ENCODE measurements at regions not wholly inside any gene's neighbourhood (a gene's known extent, or its start where the extent isn't known, plus 50 kb on each side); places are given as distances from the start of the nearest gene placed in this dataset.

DNA sequence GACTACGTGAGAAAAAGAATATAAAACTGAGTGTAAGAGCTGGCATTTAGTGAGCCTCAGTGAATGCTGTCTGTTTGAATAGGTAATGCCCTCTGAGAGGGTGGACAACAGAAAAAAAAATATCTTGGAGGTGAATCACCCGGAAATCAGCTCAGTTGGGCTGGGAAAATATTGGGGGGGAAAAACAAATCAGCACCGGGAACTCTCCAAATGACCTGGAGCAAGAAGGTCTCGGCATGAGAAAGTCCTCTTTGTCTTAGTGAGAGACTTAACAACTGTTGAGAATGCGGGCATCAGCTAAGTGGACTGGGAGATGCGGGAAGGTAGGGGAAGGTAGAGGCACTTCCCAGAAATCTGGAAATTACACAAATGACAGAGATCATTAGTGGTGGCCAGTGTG, 109.4 kb upstream of the POU3F3 start:
- Histone ChIP-seq H3K36me3 (ENCODE audit: control insufficient read depth, insufficient read depth, low read length) (no peaks in the 10 kb centered on the region), H3K4me3 (ENCODE audit: low read length) (no peak overlapping the region), H3K9me3 (ENCODE audit: control insufficient read depth, low read length) (no peaks in the 10 kb centered on the region), H3K27ac (ENCODE audit: low read depth, low read length) (no peak overlapping the region), H3K27me3 (ENCODE audit: control insufficient read depth, insufficient read depth, low read length, poor library complexity, severe bottlenecking) (peaks cover 8% of the 10 kb centered on the region), H3K9ac (ENCODE audit: extremely low read depth, low read length, poor library complexity, severe bottlenecking) (no peak overlapping the region), H3K4me1 (ENCODE audit: control insufficient read depth, insufficient read depth, low read length) (no peaks in the 10 kb centered on the region)
- Mint-ChIP-seq H3K4me3 (no peak overlapping the region), H3K9me3 (no peaks in the 10 kb centered on the region), H3K4me1 (no peaks in the 10 kb centered on the region), H3K27me3 (ENCODE audit: insufficient read depth) (no peaks in the 10 kb centered on the region), H3K36me3 (ENCODE audit: low read depth) (no peaks in the 10 kb centered on the region), H3K27ac (no peak overlapping the region)
- TF ChIP-seq, protein P1, sequence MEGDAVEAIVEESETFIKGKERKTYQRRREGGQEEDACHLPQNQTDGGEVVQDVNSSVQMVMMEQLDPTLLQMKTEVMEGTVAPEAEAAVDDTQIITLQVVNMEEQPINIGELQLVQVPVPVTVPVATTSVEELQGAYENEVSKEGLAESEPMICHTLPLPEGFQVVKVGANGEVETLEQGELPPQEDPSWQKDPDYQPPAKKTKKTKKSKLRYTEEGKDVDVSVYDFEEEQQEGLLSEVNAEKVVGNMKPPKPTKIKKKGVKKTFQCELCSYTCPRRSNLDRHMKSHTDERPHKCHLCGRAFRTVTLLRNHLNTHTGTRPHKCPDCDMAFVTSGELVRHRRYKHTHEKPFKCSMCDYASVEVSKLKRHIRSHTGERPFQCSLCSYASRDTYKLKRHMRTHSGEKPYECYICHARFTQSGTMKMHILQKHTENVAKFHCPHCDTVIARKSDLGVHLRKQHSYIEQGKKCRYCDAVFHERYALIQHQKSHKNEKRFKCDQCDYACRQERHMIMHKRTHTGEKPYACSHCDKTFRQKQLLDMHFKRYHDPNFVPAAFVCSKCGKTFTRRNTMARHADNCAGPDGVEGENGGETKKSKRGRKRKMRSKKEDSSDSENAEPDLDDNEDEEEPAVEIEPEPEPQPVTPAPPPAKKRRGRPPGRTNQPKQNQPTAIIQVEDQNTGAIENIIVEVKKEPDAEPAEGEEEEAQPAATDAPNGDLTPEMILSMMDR (conservative IDR thresholded peaks at IDR 0.05) = no peak
- DNase-seq = no peak
- 86 to 87% methylated on average over 6 of the region's 6 CpGs for WGBS, 2 experiments (ENCODE audit: insufficient coverage in 1 of 2, insufficient read length in 1 of 2)

DNA sequence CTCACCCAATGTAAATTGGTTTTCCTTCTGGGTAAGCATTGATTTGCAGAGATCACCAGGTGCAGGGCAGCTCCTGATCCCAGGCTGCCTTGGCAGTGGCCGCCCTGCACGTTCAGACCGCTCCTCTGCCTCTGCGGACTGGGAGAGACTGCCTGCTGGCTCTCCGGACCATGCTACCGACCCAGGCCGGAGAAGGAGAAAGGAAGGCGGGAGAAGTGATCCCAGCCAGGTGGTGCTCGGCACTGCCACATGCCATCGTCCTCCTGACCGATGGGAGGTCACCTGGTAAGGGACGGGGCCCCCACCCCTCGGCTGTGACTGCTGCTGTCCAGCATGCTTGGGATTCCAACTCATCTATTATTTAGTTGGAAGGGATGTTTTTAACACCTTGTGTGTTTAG, 108.1 kb upstream of the POU3F3 start:
- no peaks in the 10 kb centered on the region for H3K9me3 Mint-ChIP-seq
- Histone ChIP-seq H3K27ac (ENCODE audit: low read depth, low read length) (no peak overlapping the region), H3K36me3 (ENCODE audit: control insufficient read depth, insufficient read depth, low read length) (no peaks in the 10 kb centered on the region), H3K27me3 (ENCODE audit: control insufficient read depth, insufficient read depth, low read length, poor library complexity, severe bottlenecking) (peaks cover 8% of the 10 kb centered on the region), H3K9ac (ENCODE audit: extremely low read depth, low read length, poor library complexity, severe bottlenecking) (no peak overlapping the region), H3K9me3 (ENCODE audit: control insufficient read depth, low read length) (no peaks in the 10 kb centered on the region), H3K4me3 (ENCODE audit: low read length) (no peak overlapping the region), H3K4me1 (ENCODE audit: control insufficient read depth, insufficient read depth, low read length) (no peaks in the 10 kb centered on the region)
- WGBS, 2 experiments (ENCODE audit: insufficient coverage in 1 of 2, insufficient read length in 1 of 2) = 80 to 90% methylated on average over 6 to 13 of the region's 13 CpGs
- TF ChIP-seq, protein P1 (conservative IDR thresholded peaks at IDR 0.05) = no peak
- no peak overlapping the region for H3K4me3 Mint-ChIP-seq
- H3K36me3 Mint-ChIP-seq (ENCODE audit: low read depth) = no peaks in the 10 kb centered on the region
- H3K27me3 Mint-ChIP-seq (ENCODE audit: insufficient read depth) = no peaks in the 10 kb centered on the region
- H3K27ac Mint-ChIP-seq = no peak overlapping the region
- no peaks in the 10 kb centered on the region for H3K4me1 Mint-ChIP-seq
- peak; percentile 60 for DNase-seq

- no peak overlapping the region for H3K9ac ChIP-seq (ENCODE audit: extremely low read depth, low read length, poor library complexity, severe bottlenecking)
- H3K36me3 Mint-ChIP-seq (ENCODE audit: low read depth) = no peaks in the 10 kb centered on the region
- H3K27me3 Mint-ChIP-seq (ENCODE audit: insufficient read depth) = no peaks in the 10 kb centered on the region
- no peaks in the 10 kb centered on the region for H3K4me1 Mint-ChIP-seq
- no peak overlapping the region for H3K27ac Mint-ChIP-seq
- H3K9me3 ChIP-seq (ENCODE audit: control insufficient read depth, low read length) = no peaks in the 10 kb centered on the region
- H3K27ac ChIP-seq (ENCODE audit: low read depth, low read length) = no peak overlapping the region
- no peak overlapping the region for H3K4me3 ChIP-seq (ENCODE audit: low read length)
- H3K36me3 ChIP-seq (ENCODE audit: control insufficient read depth, insufficient read depth, low read length) = no peaks in the 10 kb centered on the region
- TF ChIP-seq, protein P1 (conservative IDR thresholded peaks at IDR 0.05) = no peak
- peaks cover 8% of the 10 kb centered on the region for H3K27me3 ChIP-seq (ENCODE audit: control insufficient read depth, insufficient read depth, low read length, poor library complexity, severe bottlenecking)
- H3K4me1 ChIP-seq (ENCODE audit: control insufficient read depth, insufficient read depth, low read length) = no peaks in the 10 kb centered on the region
- WGBS, 2 experiments (ENCODE audit: insufficient coverage in 1 of 2, insufficient read length in 1 of 2) = 72 to 86% methylated on average over 4 to 8 of the region's 8 CpGs
- no peak overlapping the region for H3K4me3 Mint-ChIP-seq
- no peaks in the 10 kb centered on the region for H3K9me3 Mint-ChIP-seq
- DNase-seq = peak; percentile 45
Observed at GRCh38 chr2:104746299-104746698, 107.6 kb upstream of the POU3F3 start.
